B cell (primary cell): ENCODE measurements at regions not wholly inside any gene's neighbourhood (a gene's known extent, or its start where the extent isn't known, plus 50 kb on each side); places are given as distances from the start of the nearest gene placed in this dataset.

Source experiments
- ATAC-seq: fragments of 200-7000 bp; cut with Tn5 transposase; one replicate; pipeline ENCODE4 v1.10.0; 2021; ENCODE audit warnings: low read depth, mild to moderate bottlenecking, moderate number of reproducible peaks, moderate library complexity
- CTCF ChIA-PET: fragments of 350-600 bp; sonication (Branson Sonifier 250); formaldehyde crosslinking; loops from one replicate; lab custom pipeline; 2021; ENCODE audit warnings: antibody characterized with exemption, inconsistent platforms; lab: Charles Lee
- POLR2A ChIA-PET: fragments of 350-600 bp; sonication (Branson Sonifier 250); formaldehyde crosslinking; loops from one replicate; lab custom pipeline; 2021; ENCODE audit warnings: antibody characterized with exemption; lab: Charles Lee
- DNase-seq: peaks from one replicate; pipeline ENCODE4 v3.0.0; 2013
- H2AFZ ChIP-seq: 2 replicates; pipeline ENCODE4 v1.6.1; 2012; ENCODE audit warnings: mild to moderate bottlenecking, low read depth, low read length; ENCODE audit not compliant: insufficient read depth, poor library complexity, severe bottlenecking
- H3K27ac ChIP-seq, 2 donors: 1 replicate in 1 of 2; 2 replicates in 1 of 2; pipeline ENCODE4 v1.5.1; 2012 to 2013; ENCODE audit warnings: low read length in 2 of 2, mild to moderate bottlenecking in 2 of 2, moderate library complexity in 1 of 2
- H3K27me3 ChIP-seq, 4 experiments: fragments of 200-600 bp in 1 of 4; sonication (generic) in 1 of 4; replicated peaks in 1 of 4; 1 replicate in 2 of 4; 2 replicates in 2 of 4; pipeline versions ENCODE4 v1.6.1 to v1.7.0; 2013 to 2016; ENCODE audit warnings: low read length in 3 of 4, mild to moderate bottlenecking in 2 of 4, mixed read lengths in 1 of 4, moderate library complexity in 1 of 4; ENCODE audit not compliant: insufficient read depth in 4 of 4, control insufficient read depth in 3 of 4; ENCODE audit errors: control extremely low read depth in 1 of 4
- H3K36me3 ChIP-seq, 2 experiments: replicated peaks in 1 of 2; 1 replicate in 1 of 2; 2 replicates in 1 of 2; pipeline versions ENCODE4 v1.6.1 to v1.7.1; 2013; ENCODE audit warnings: low read length in 1 of 2; ENCODE audit not compliant: insufficient read depth in 2 of 2, control insufficient read depth in 1 of 2; ENCODE audit errors: control extremely low read depth in 1 of 2, extremely low read depth in 1 of 2
- H3K4me1 ChIP-seq, 2 donors: fragments of 200-600 bp in 1 of 2; sonication (generic) in 1 of 2; 1 replicate in 1 of 2; 2 replicates in 1 of 2; pipeline versions ENCODE4 v1.5.1 to v1.6.1; 2013 to 2017; ENCODE audit warnings: low read length in 2 of 2; ENCODE audit not compliant: control insufficient read depth in 2 of 2, insufficient read depth in 2 of 2
- H3K4me2 ChIP-seq: replicated peaks from 2 replicates; pipeline ENCODE3; 2012; ENCODE audit warnings: mild to moderate bottlenecking, low read depth, low read length; ENCODE audit not compliant: poor library complexity, severe bottlenecking
- H3K4me3 ChIP-seq, 5 experiments: fragments of 200-600 bp in 1 of 5; sonication (generic) in 1 of 5; 1 replicate in 3 of 5; 2 replicates in 2 of 5; pipeline versions ENCODE4 v1.5.1 to v1.7.0; 2011 to 2016; ENCODE audit warnings: low read length in 4 of 5, mild to moderate bottlenecking in 4 of 5, low read depth in 2 of 5, control low read depth in 1 of 5, moderate library complexity in 1 of 5; ENCODE audit not compliant: insufficient read depth in 1 of 5; ENCODE audit errors: control extremely low read depth in 1 of 5, extremely low read depth in 1 of 5
- H3K79me2 ChIP-seq: fragments of 200-600 bp; sonication (generic); one replicate; pipeline ENCODE4 v1.6.0; 2016; ENCODE audit warnings: low read length; ENCODE audit not compliant: control insufficient read depth, insufficient read depth
- H3K9ac ChIP-seq: fragments of 200-600 bp; sonication (generic); 2 replicates; pipeline ENCODE4 v1.6.1; 2017; ENCODE audit warnings: mild to moderate bottlenecking, low read length, moderate library complexity
- H3K9me3 ChIP-seq, 3 donors: one replicate each; pipeline versions ENCODE4 v1.6.1 to v1.7.1; 2013; ENCODE audit warnings: low read length in 2 of 3; ENCODE audit not compliant: control insufficient read depth in 2 of 3, insufficient read depth in 1 of 3; ENCODE audit errors: control extremely low read depth in 1 of 3
- H4K20me1 ChIP-seq: 2 replicates; pipeline ENCODE4 v1.6.0; 2012; ENCODE audit warnings: mild to moderate bottlenecking, low read length; ENCODE audit not compliant: insufficient read depth, control insufficient read depth, poor library complexity, severe bottlenecking
- H3K27ac Mint-ChIP-seq: one replicate; pipeline ENCODE4 v1.8.0; 2021; ENCODE audit warnings: mixed read lengths
- H3K27me3 Mint-ChIP-seq: one replicate; pipeline ENCODE4 v1.8.0; 2021; ENCODE audit warnings: mixed read lengths
- H3K4me1 Mint-ChIP-seq: one replicate; pipeline ENCODE4 v1.8.0; 2021; ENCODE audit warnings: mixed read lengths
- H3K4me3 Mint-ChIP-seq: one replicate; pipeline ENCODE4 v1.8.0; 2021; ENCODE audit warnings: mixed read lengths
- H3K9me3 Mint-ChIP-seq: one replicate; pipeline ENCODE4 v1.8.0; 2022; ENCODE audit warnings: mixed read lengths; ENCODE audit not compliant: insufficient read depth
- CTCF ChIP-seq: fragments of 200-600 bp; IDR thresholded peaks from one replicate; pipeline ENCODE4 v1.8.0; 2022; ENCODE audit warnings: antibody characterized with exemption, mild to moderate bottlenecking
- EZH2 ChIP-seq: IDR thresholded peaks from 2 replicates; pipeline ENCODE4 v1.6.1; 2012; ENCODE audit warnings: borderline replicate concordance, low read depth, mild to moderate bottlenecking, moderate library complexity, low read length; ENCODE audit not compliant: insufficient read depth, poor library complexity, severe bottlenecking
- WGBS: methylation state at CpG from one replicate; pipeline ENCODE4 v1.1.5; 2013; ENCODE audit warnings: missing lambda C conversion rate; ENCODE audit not compliant: insufficient coverage; 5-methylcytosine and 5-hydroxymethylcytosine counted together
- intact Hi-C: fragments of 100-400 bp; cut with micrococcal nuclease; formaldehyde crosslinking; loops from one replicate; pipeline ENCODE4 v1.10.0; 2022

- Histone ChIP-seq H3K4me3 (no peak overlapping the region), H4K20me1 (no peaks in the 10 kb centered on the region), H3K9ac (no peak overlapping the region), H3K36me3 (no peaks in the 10 kb centered on the region), H2AFZ (no peak overlapping the region), H3K4me2 (no peak overlapping the region), H3K9me3 (peaks cover 0 to 7% (median 0%) of the 10 kb centered on the region in 3 donors), H3K79me2 (no peaks in the 10 kb centered on the region), H3K27ac (no peak overlapping the region), H3K27me3 (no peaks in the 10 kb centered on the region), H3K4me1 (no peaks in the 10 kb centered on the region)
- no peak overlapping the region for H3K4me3 Mint-ChIP-seq
- DNase-seq (no peak), ATAC-seq (no peak)
- TF ChIP-seq CTCF: no peak
- no peak for TF ChIP-seq EZH2
- WGBS: 100% methylated on average over 1 of the region's 3 CpGs
- CTCF ChIA-PET: no interaction called here
- intact Hi-C loops: no loop called here
- H3K27me3 Mint-ChIP-seq: no peaks in the 10 kb centered on the region
- no peaks in the 10 kb centered on the region for H3K4me1 Mint-ChIP-seq
- POLR2A ChIA-PET: no interaction called here
- H3K9me3 Mint-ChIP-seq: peaks cover 3% of the 10 kb centered on the region
- H3K27ac Mint-ChIP-seq: no peak overlapping the region
Observed at GRCh38 chr2:129548880-129549279, 430.6 kb upstream of the RAB6C start.

GRCh38 chr2:129550536-129550935, 428.9 kb upstream of the RAB6C start:
- Histone ChIP-seq H3K27ac (no peak overlapping the region), H3K9me3 (peaks cover 0 to 2% (median 0%) of the 10 kb centered on the region in 3 donors), H3K4me2 (no peak overlapping the region), H3K27me3 (no peaks in the 10 kb centered on the region), H3K4me1 (no peaks in the 10 kb centered on the region), H3K79me2 (no peaks in the 10 kb centered on the region), H3K36me3 (no peaks in the 10 kb centered on the region), H3K9ac (no peak overlapping the region), H4K20me1 (no peaks in the 10 kb centered on the region), H3K4me3 (no peak overlapping the region), H2AFZ (no peak overlapping the region)
- DNase-seq: no peak
- Mint-ChIP-seq H3K4me1 (no peaks in the 10 kb centered on the region), H3K27me3 (no peaks in the 10 kb centered on the region), H3K4me3 (no peak overlapping the region), H3K9me3 (peaks cover under 1% of the 10 kb centered on the region), H3K27ac (no peak overlapping the region)
- POLR2A ChIA-PET: no interaction called here
- no CpG with 5 or more reads among the region's 4 CpGs for WGBS
- ATAC-seq: no peak
- intact Hi-C loops: no loop called here
- TF ChIP-seq CTCF (no peak), EZH2 (no peak)
- CTCF ChIA-PET: no interaction called here
